H4 (cell line): ENCODE measurements at regions not wholly inside any gene's neighbourhood (a gene's known extent, or its start where the extent isn't known, plus 50 kb on each side); places are given as distances from the start of the nearest gene placed in this dataset.
A peak's percentile ranks its signal among the peaks of the same experiment; 100 is the strongest.
"Not testable (repeated sequence)": the region's sequence is repeated elsewhere in the genome, so short reads cannot be mapped to it uniquely, and the experiment has no call there.

Source experiments
- DNase-seq: peaks from one replicate; pipeline ENCODE4 v3.0.0-alpha.2; 2015; ENCODE audit warnings: low spot score

- not testable (repeated sequence) for DNase-seq
Measured at GRCh38 chr4:23408913-23409312, 480.9 kb downstream of the PPARGC1A start.

GRCh38 chr4:23401572-23401971, 488.3 kb downstream of the PPARGC1A start:
- DNase-seq, result peak; percentile 20

- no peak for DNase-seq
Measured at GRCh38 chr4:23392860-23393458, 496.9 kb downstream of the PPARGC1A start.

- no peak for DNase-seq
Measured at GRCh38 chr4:23390246-23390645, 499.6 kb downstream of the PPARGC1A start.

GRCh38 chr4:23388699-23389395, 501.0 kb downstream of the PPARGC1A start:
- DNase-seq, result no peak

GRCh38 chr4:23388255-23388654, 501.6 kb downstream of the PPARGC1A start:
- no peak for DNase-seq

- DNase-seq, result no peak
Measured at GRCh38 chr4:23384741-23385140, 505.1 kb downstream of the PPARGC1A start.

- peak; percentile 88 for DNase-seq
Measured at GRCh38 chr4:23382879-23383278, 507.0 kb downstream of the PPARGC1A start.

- DNase-seq, result no peak
Measured at GRCh38 chr4:23374259-23374658, 515.6 kb downstream of the PPARGC1A start.

- peak; percentile 88 for DNase-seq
Measured at GRCh38 chr4:23373261-23373660, 516.6 kb downstream of the PPARGC1A start.

- no peak for DNase-seq
Measured at GRCh38 chr4:23371533-23371932, 518.3 kb downstream of the PPARGC1A start.

GRCh38 chr4:23369331-23369730, 520.5 kb downstream of the PPARGC1A start:
- DNase-seq, result no peak

- no peak for DNase-seq
Measured at GRCh38 chr4:23368081-23368697, 521.7 kb downstream of the PPARGC1A start.

- no peak for DNase-seq
Measured at GRCh38 chr4:23366557-23366906, 523.3 kb downstream of the PPARGC1A start.

GRCh38 chr4:23365871-23366556, 523.8 kb downstream of the PPARGC1A start:
- no peak for DNase-seq

- DNase-seq, result no peak
Measured at GRCh38 chr4:23365086-23365485, 524.8 kb downstream of the PPARGC1A start.

GRCh38 chr4:23364167-23364566, 525.7 kb downstream of the PPARGC1A start:
- no peak for DNase-seq

- DNase-seq, result no peak
Measured at GRCh38 chr4:23361453-23361852, 528.4 kb downstream of the PPARGC1A start.

GRCh38 chr4:23360718-23361117, 529.1 kb downstream of the PPARGC1A start:
- no peak for DNase-seq

- peak; percentile 26 for DNase-seq
Measured at GRCh38 chr4:23355258-23355657, 534.6 kb downstream of the PPARGC1A start.

- DNase-seq, result no peak
Measured at GRCh38 chr4:23353200-23353599, 536.6 kb downstream of the PPARGC1A start.

- no peak for DNase-seq
Measured at GRCh38 chr4:23348789-23349498, 540.9 kb downstream of the PPARGC1A start.
